ENCODE measurements at regions not wholly inside any gene's neighbourhood (a gene's known extent, or its start where the extent isn't known, plus 50 kb on each side); places are given as distances from the start of the nearest gene placed in this dataset.

DNA sequence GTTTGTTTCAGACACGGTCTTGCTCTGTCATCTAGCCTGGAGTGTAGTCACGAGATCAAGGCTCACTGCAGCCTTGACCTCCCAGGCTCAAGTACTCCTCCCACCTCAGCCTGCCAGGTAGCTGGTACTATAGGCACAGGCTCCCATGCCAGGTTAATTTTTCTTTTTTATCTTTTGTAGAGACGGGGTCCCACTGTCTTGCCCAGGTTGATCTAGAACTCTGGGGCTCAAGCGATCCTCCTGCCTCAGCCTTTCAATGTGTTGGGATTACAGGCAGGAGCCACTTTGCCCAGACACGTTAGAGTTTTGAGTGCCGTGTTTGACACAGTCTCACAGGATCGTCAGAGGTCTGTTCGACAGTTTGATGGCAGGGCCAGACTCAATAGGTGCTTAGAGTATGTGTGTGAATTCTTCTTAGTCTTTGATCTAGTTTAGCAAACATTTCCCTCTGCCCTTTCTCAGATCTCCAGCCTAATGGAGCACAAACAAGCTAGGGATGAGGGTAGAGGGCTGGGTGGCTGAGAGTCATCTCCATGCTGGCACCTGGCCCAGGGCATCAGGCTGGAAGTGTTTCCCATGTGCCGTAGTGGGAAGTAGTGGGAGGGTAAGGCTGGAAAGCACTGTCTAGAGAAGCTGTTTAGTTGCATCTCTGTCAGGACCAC lies 66.1 kb upstream of the DLG1 start:
- TF ChIP-seq, protein P1, sequence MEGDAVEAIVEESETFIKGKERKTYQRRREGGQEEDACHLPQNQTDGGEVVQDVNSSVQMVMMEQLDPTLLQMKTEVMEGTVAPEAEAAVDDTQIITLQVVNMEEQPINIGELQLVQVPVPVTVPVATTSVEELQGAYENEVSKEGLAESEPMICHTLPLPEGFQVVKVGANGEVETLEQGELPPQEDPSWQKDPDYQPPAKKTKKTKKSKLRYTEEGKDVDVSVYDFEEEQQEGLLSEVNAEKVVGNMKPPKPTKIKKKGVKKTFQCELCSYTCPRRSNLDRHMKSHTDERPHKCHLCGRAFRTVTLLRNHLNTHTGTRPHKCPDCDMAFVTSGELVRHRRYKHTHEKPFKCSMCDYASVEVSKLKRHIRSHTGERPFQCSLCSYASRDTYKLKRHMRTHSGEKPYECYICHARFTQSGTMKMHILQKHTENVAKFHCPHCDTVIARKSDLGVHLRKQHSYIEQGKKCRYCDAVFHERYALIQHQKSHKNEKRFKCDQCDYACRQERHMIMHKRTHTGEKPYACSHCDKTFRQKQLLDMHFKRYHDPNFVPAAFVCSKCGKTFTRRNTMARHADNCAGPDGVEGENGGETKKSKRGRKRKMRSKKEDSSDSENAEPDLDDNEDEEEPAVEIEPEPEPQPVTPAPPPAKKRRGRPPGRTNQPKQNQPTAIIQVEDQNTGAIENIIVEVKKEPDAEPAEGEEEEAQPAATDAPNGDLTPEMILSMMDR (conservative IDR thresholded peaks at IDR 0.05; ENCODE audit: low read length) = no peak
- TF ChIP-seq EZH2phosphoT487 (IDR thresholded peaks at IDR 0.05; ENCODE audit: borderline replicate concordance, low read depth, low read length) = no peak
